GM12892 (cell line): ENCODE measurements at regions not wholly inside any gene's neighbourhood (a gene's known extent, or its start where the extent isn't known, plus 50 kb on each side); places are given as distances from the start of the nearest gene placed in this dataset.

ENCODE experiments used
- POLR2A ChIP-seq: IDR thresholded peaks from 2 replicates; pipeline ENCODE4 v1.6.1; 2011; ENCODE audit warnings: low read depth, low read length, control low read depth
- POLR2AphosphoS5 ChIP-seq: IDR thresholded peaks from 2 replicates; pipeline ENCODE4 v1.6.1; 2011; ENCODE audit warnings: low read depth, low read length, control low read depth
- TAF1 ChIP-seq: IDR thresholded peaks from 2 replicates; pipeline ENCODE4 v1.6.1; 2011; ENCODE audit warnings: low read depth, mild to moderate bottlenecking, control low read depth, low read length, borderline replicate concordance

GRCh38 chr20:20977786-20978185 is 128.4 kb downstream of the LINC00237 start:
- TF ChIP-seq POLR2AphosphoS5 (no peak), POLR2A (no peak), TAF1 (no peak)
